ENCODE measurements at regions not wholly inside any gene's neighbourhood (a gene's known extent, or its start where the extent isn't known, plus 50 kb on each side); places are given as distances from the start of the nearest gene placed in this dataset. TPM values are rescaled to one million over a fixed set of nuclear protein-coding genes. Genes with fewer than 3 reads are reported as not detected.

Small RNAs in the stretch of these regions (small RNA-seq; reads per million reads assigned to genes)
- gene AL121956.5, result not detected
- gene GNG5P1, result not detected
